Ascending aorta (tissue), 2 donors: ENCODE measurements at regions not wholly inside any gene's neighbourhood (a gene's known extent, or its start where the extent isn't known, plus 50 kb on each side); places are given as distances from the start of the nearest gene placed in this dataset.

Experiments used
- DNase-seq, 2 donors: peaks; one replicate each; pipeline ENCODE4 v3.0.0-alpha.2; 2019; ENCODE audit warnings: low spot score in 2 of 2
- H3K27ac ChIP-seq, 2 donors: fragments of 200-600 bp; sonication (generic); one replicate each; pipeline ENCODE4 v1.5.1; 2016 to 2017; ENCODE audit warnings: mild to moderate bottlenecking in 1 of 2
- H3K27me3 ChIP-seq: fragments of 200-600 bp; sonication (generic); one replicate; pipeline ENCODE4 v1.5.1; 2017
- H3K36me3 ChIP-seq, 2 donors: fragments of 200-600 bp; sonication (generic); one replicate each; pipeline ENCODE4 v1.5.1; 2016
- H3K4me1 ChIP-seq, 2 donors: fragments of 200-600 bp; sonication (generic); one replicate each; pipeline ENCODE4 v1.5.1; 2016 to 2017; ENCODE audit warnings: mild to moderate bottlenecking in 1 of 2
- H3K4me3 ChIP-seq, 2 donors: fragments of 200-600 bp; sonication (generic); one replicate each; pipeline ENCODE4 v1.5.1; 2016 to 2017; ENCODE audit warnings: mild to moderate bottlenecking in 1 of 2
- H3K9me3 ChIP-seq, 2 donors: fragments of 200-600 bp; sonication (generic); one replicate each; pipeline ENCODE4 v1.5.1; 2016
- CTCF ChIP-seq, 3 experiments: fragments of 200-600 bp in 2 of 3; fragments of 450-650 bp in 1 of 3; sonication (generic) in 2 of 3; IDR thresholded peaks; one replicate each; pipeline ENCODE4 v1.5.1; 2016 to 2019; ENCODE audit warnings: antibody characterized with exemption in 3 of 3, mild to moderate bottlenecking in 1 of 3, moderate library complexity in 1 of 3
- intact Hi-C: fragments of 100-400 bp; cut with DNase I; formaldehyde crosslinking; loops from one replicate; pipeline ENCODE4 v1.15.1; 2023

GRCh38 chr10:112094984-112095383 is 88.6 kb downstream of the GPAM start:
- no peak for TF ChIP-seq CTCF (IDR thresholded peaks at IDR 0.05)
- DNase-seq = no peak
- Histone ChIP-seq H3K27me3 (no peaks in the 10 kb centered on the region), H3K27ac (no peak overlapping the region), H3K4me1 (no peaks in the 10 kb centered on the region), H3K4me3 (no peak overlapping the region), H3K9me3 (no peaks in the 10 kb centered on the region), H3K36me3 (no peaks in the 10 kb centered on the region)
- intact Hi-C loops = no loop called here

- no peaks in the 10 kb centered on the region for H3K36me3 ChIP-seq
- no peak for DNase-seq
- no peak for TF ChIP-seq CTCF (IDR thresholded peaks at IDR 0.05)
These were observed 87.8 kb downstream of the GPAM start for GRCh38 chr10:112095731-112096130.

GRCh38 chr10:112098682-112099081 is 84.9 kb downstream of the GPAM start:
- H3K9me3 ChIP-seq = no peaks in the 10 kb centered on the region
- H3K4me3 ChIP-seq = no peak overlapping the region
- H3K4me1 ChIP-seq = no peaks in the 10 kb centered on the region
- H3K36me3 ChIP-seq = no peaks in the 10 kb centered on the region
- no peaks in the 10 kb centered on the region for H3K27me3 ChIP-seq
- DNase-seq = no peak
- intact Hi-C loops = no loop called here
- H3K27ac ChIP-seq = no peak overlapping the region
- TF ChIP-seq CTCF (IDR thresholded peaks at IDR 0.05) = no peak

More at GRCh38 chr10:112095731-112096130, 87.8 kb downstream of the GPAM start:
- Histone ChIP-seq H3K9me3 (no peaks in the 10 kb centered on the region), H3K27ac (no peak overlapping the region), H3K4me1 (no peaks in the 10 kb centered on the region), H3K27me3 (no peaks in the 10 kb centered on the region), H3K4me3 (no peak overlapping the region)
- intact Hi-C loops = no loop called here
